BE2C (cell line): ENCODE measurements at regions not wholly inside any gene's neighbourhood (a gene's known extent, or its start where the extent isn't known, plus 50 kb on each side); places are given as distances from the start of the nearest gene placed in this dataset.

Source experiments
- DNase-seq: peaks from one replicate; pipeline ENCODE4 v3.0.0-alpha.2; 2020
- H3K27me3 ChIP-seq: fragments of 250-450 bp; sonication (Bioruptor Pico); 2 replicates; pipeline ENCODE4 v1.5.1; 2020; ENCODE audit warnings: mild to moderate bottlenecking
- H3K36me3 ChIP-seq: fragments of 250-450 bp; sonication (Bioruptor Pico); 2 replicates; pipeline ENCODE4 v1.5.1; 2020; ENCODE audit warnings: mild to moderate bottlenecking
- H3K4me1 ChIP-seq: fragments of 250-450 bp; sonication (Bioruptor Pico); 2 replicates; pipeline ENCODE4 v1.5.1; 2020
- H3K4me3 ChIP-seq: 2 replicates; pipeline ENCODE4 v1.5.1; 2011; ENCODE audit warnings: low read depth, low read length
- H3K9me3 ChIP-seq: fragments of 250-450 bp; sonication (Bioruptor Pico); 2 replicates; pipeline ENCODE4 v1.5.1; 2020
- CTCF ChIP-seq: IDR thresholded peaks from 2 replicates; pipeline ENCODE4 v1.5.1; 2012; ENCODE audit warnings: mild to moderate bottlenecking, low read depth, low read length

- H3K9me3 ChIP-seq = no peaks in the 10 kb centered on the region; the same call in 1 of the 2 replicates
- no peaks in the 10 kb centered on the region for H3K36me3 ChIP-seq
- no peak for DNase-seq
- no peaks in the 10 kb centered on the region for H3K4me1 ChIP-seq
- H3K4me3 ChIP-seq = no peak overlapping the region
- H3K27me3 ChIP-seq = no peaks in the 10 kb centered on the region
- no peak for TF ChIP-seq CTCF
These were observed 105.5 kb downstream of the COPS8 start for GRCh38 chr2:237190966-237191713.

- Histone ChIP-seq H3K4me1 (no peaks in the 10 kb centered on the region), H3K4me3 (no peak overlapping the region), H3K27me3 (no peaks in the 10 kb centered on the region), H3K36me3 (no peaks in the 10 kb centered on the region), H3K9me3 (no peaks in the 10 kb centered on the region; the same call in 1 of the 2 replicates)
- no peak for TF ChIP-seq CTCF
- DNase-seq = no peak
These were observed 106.0 kb downstream of the COPS8 start for GRCh38 chr2:237191714-237192081.

- Histone ChIP-seq H3K36me3 (no peaks in the 10 kb centered on the region), H3K27me3 (no peaks in the 10 kb centered on the region), H3K4me1 (no peaks in the 10 kb centered on the region), H3K9me3 (no peaks in the 10 kb centered on the region; the same call in 1 of the 2 replicates), H3K4me3 (no peak overlapping the region)
- no peak for DNase-seq
- no peak for TF ChIP-seq CTCF
These were observed 107.2 kb downstream of the COPS8 start for GRCh38 chr2:237192881-237193280.

- H3K9me3 ChIP-seq = no peaks in the 10 kb centered on the region; the same call in 1 of the 2 replicates
- H3K4me3 ChIP-seq = no peak overlapping the region
- DNase-seq = no peak
- no peak for TF ChIP-seq CTCF
- H3K4me1 ChIP-seq = peaks cover 1% of the 10 kb centered on the region
- H3K27me3 ChIP-seq = no peaks in the 10 kb centered on the region
- H3K36me3 ChIP-seq = no peaks in the 10 kb centered on the region
These were observed 107.7 kb downstream of the COPS8 start for GRCh38 chr2:237193436-237193835.

- Histone ChIP-seq H3K9me3 (no peaks in the 10 kb centered on the region; the same call in 1 of the 2 replicates), H3K27me3 (no peaks in the 10 kb centered on the region), H3K36me3 (no peaks in the 10 kb centered on the region), H3K4me3 (no peak overlapping the region), H3K4me1 (peaks cover 8% of the 10 kb centered on the region)
- TF ChIP-seq CTCF = no peak
- DNase-seq = no peak
These were observed 108.4 kb downstream of the COPS8 start for GRCh38 chr2:237194081-237194480.

- no peaks in the 10 kb centered on the region for H3K36me3 ChIP-seq
- H3K27me3 ChIP-seq = no peaks in the 10 kb centered on the region
- TF ChIP-seq CTCF = no peak
- no peak overlapping the region for H3K4me3 ChIP-seq
- H3K4me1 ChIP-seq = peaks cover 8% of the 10 kb centered on the region
- H3K9me3 ChIP-seq = no peaks in the 10 kb centered on the region; the same call in 1 of the 2 replicates
- DNase-seq = no peak
These were observed 109.2 kb downstream of the COPS8 start for GRCh38 chr2:237194906-237195305.
